Smooth muscle cell (in vitro differentiated cells): ENCODE measurements at regions not wholly inside any gene's neighbourhood (a gene's known extent, or its start where the extent isn't known, plus 50 kb on each side); places are given as distances from the start of the nearest gene placed in this dataset.

ENCODE experiments used
- DNase-seq: peaks from one replicate; lab custom pipeline; 2025; ENCODE audit not compliant: unreplicated experiment; lab: John Stamatoyannopoulos, UW
- H2AFZ ChIP-seq: fragments of 200-600 bp; sonication (generic); 2 replicates; pipeline ENCODE4 v1.6.0; 2016; ENCODE audit warnings: antibody characterized with exemption, low read depth, mild to moderate bottlenecking
- H3F3A ChIP-seq: fragments of 200-600 bp; sonication (generic); 2 replicates; pipeline ENCODE4 v1.6.0; 2017; ENCODE audit warnings: antibody characterized with exemption, low read depth
- H3K27ac ChIP-seq: fragments of 200-600 bp; sonication (generic); 2 replicates; pipeline ENCODE4 v1.5.1; 2016; ENCODE audit warnings: low read depth, mild to moderate bottlenecking
- H3K27me3 ChIP-seq: fragments of 200-600 bp; sonication (generic); 2 replicates; pipeline ENCODE4 v1.6.1; 2016; ENCODE audit warnings: low read depth, mild to moderate bottlenecking
- H3K36me3 ChIP-seq: fragments of 200-600 bp; sonication (generic); 2 replicates; pipeline ENCODE4 v1.5.1; 2016; ENCODE audit warnings: low read depth
- H3K4me1 ChIP-seq: fragments of 200-600 bp; sonication (generic); 2 replicates; pipeline ENCODE4 v1.5.1; 2016; ENCODE audit warnings: low read depth
- H3K4me2 ChIP-seq: fragments of 200-600 bp; sonication (generic); 2 replicates; pipeline ENCODE4 v1.6.0; 2016; ENCODE audit warnings: mild to moderate bottlenecking
- H3K4me3 ChIP-seq: fragments of 200-600 bp; sonication (generic); 2 replicates; pipeline ENCODE4 v1.5.1; 2016; ENCODE audit warnings: mild to moderate bottlenecking
- H3K79me2 ChIP-seq: fragments of 200-600 bp; sonication (generic); 2 replicates; pipeline ENCODE4 v1.6.0; 2016; ENCODE audit warnings: low read depth, mild to moderate bottlenecking
- H3K9ac ChIP-seq: fragments of 200-600 bp; sonication (generic); 2 replicates; pipeline ENCODE4 v1.6.0; 2016; ENCODE audit warnings: low read depth
- H3K9me3 ChIP-seq: fragments of 200-600 bp; sonication (generic); replicated peaks from 2 replicates; pipeline ENCODE4 v1.5.1; 2016; ENCODE audit warnings: low read depth
- H4K20me1 ChIP-seq: fragments of 200-600 bp; sonication (generic); 2 replicates; pipeline ENCODE4 v1.6.0; 2016; ENCODE audit warnings: low read depth
- CTCF ChIP-seq: fragments of 200-600 bp; sonication (generic); IDR thresholded peaks from 2 replicates; pipeline ENCODE4 v1.5.1; 2017; ENCODE audit warnings: borderline replicate concordance, mild to moderate bottlenecking, antibody characterized with exemption; ENCODE audit not compliant: insufficient read depth, poor library complexity, severe bottlenecking
- WGBS: methylation state at CpG from one replicate; pipeline ENCODE4 v1.1.7; 2016; ENCODE audit warnings: low lambda C conversion rate; 5-methylcytosine and 5-hydroxymethylcytosine counted together

DNA sequence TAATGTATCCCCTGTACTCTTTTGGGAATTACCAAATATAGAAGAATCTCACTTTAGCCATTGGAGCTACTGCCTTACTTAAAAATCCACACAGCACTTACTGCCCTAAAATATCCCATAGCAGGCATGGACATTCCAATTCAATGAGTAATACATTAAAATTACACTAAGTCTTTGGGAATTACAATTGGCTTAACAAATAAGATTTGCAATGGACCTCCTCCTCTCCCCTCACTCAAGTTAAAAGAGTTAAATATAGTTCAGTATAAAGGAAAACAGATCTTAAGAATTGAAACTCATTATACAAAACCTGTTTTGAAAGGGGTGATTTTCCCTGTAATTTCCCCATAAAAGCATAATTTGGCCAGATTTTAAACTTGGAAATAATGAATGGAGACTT, 477.1 kb downstream of the SLC16A7 start:
- TF ChIP-seq CTCF = no peak
- no peak for DNase-seq
- Histone ChIP-seq H3K4me2 (no peak overlapping the region), H3K27me3 (no peaks in the 10 kb centered on the region), H3F3A (no peaks in the 10 kb centered on the region), H3K4me3 (no peak overlapping the region), H2AFZ (no peak overlapping the region), H3K27ac (no peak overlapping the region), H3K79me2 (no peaks in the 10 kb centered on the region), H3K4me1 (no peaks in the 10 kb centered on the region), H3K9ac (no peak overlapping the region), H4K20me1 (no peaks in the 10 kb centered on the region), H3K9me3 (no peaks in the 10 kb centered on the region), H3K36me3 (no peaks in the 10 kb centered on the region)

- H3K27ac ChIP-seq = no peak overlapping the region
- no peak for DNase-seq
- no peaks in the 10 kb centered on the region for H3K9me3 ChIP-seq
- H3K79me2 ChIP-seq = no peaks in the 10 kb centered on the region
- no peak overlapping the region for H3K4me2 ChIP-seq
- H3K4me1 ChIP-seq = no peaks in the 10 kb centered on the region
- no peaks in the 10 kb centered on the region for H3K27me3 ChIP-seq
- no peak overlapping the region for H3K9ac ChIP-seq
- no peak overlapping the region for H3K4me3 ChIP-seq
- H3F3A ChIP-seq = no peaks in the 10 kb centered on the region
- H2AFZ ChIP-seq = no peak overlapping the region
- no peaks in the 10 kb centered on the region for H4K20me1 ChIP-seq
- 91% methylated on average over 2 of the region's 2 CpGs for WGBS
- H3K36me3 ChIP-seq = no peaks in the 10 kb centered on the region
- no peak for TF ChIP-seq CTCF
These were observed 479.3 kb downstream of the SLC16A7 start for GRCh38 chr12:60075091-60075490.

DNA sequence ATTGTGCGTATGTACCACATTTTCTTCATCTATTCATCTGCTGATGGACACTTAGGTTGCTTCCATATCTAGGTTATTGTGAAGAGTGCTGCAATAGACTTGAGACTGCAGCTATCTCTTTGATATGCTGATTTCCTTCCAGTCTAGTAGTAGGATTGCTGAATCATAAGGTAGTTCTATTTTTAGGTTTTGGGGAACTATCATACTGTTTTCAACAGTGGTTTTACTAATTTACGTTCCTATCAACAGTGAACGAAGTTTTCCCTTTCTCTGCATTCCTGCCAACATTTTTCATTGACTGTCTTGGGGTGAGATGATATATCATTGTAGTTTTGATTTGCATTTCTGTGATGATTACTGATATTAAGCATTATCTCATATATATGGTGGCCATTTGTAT, 482.2 kb downstream of the SLC16A7 start:
- H3K9ac ChIP-seq = no peak overlapping the region
- no peak overlapping the region for H3K4me3 ChIP-seq
- no peak for DNase-seq
- WGBS = 88% methylated on average over 3 of the region's 3 CpGs
- no peaks in the 10 kb centered on the region for H3K27me3 ChIP-seq
- H3K79me2 ChIP-seq = no peaks in the 10 kb centered on the region
- no peak overlapping the region for H3K4me2 ChIP-seq
- H3K27ac ChIP-seq = no peak overlapping the region
- no peak for TF ChIP-seq CTCF
- no peaks in the 10 kb centered on the region for H4K20me1 ChIP-seq
- H3K36me3 ChIP-seq = no peaks in the 10 kb centered on the region
- H3F3A ChIP-seq = no peaks in the 10 kb centered on the region
- H3K4me1 ChIP-seq = no peaks in the 10 kb centered on the region
- H2AFZ ChIP-seq = no peak overlapping the region
- H3K9me3 ChIP-seq = no peaks in the 10 kb centered on the region

- no peak overlapping the region for H2AFZ ChIP-seq
- no peaks in the 10 kb centered on the region for H3K79me2 ChIP-seq
- no peaks in the 10 kb centered on the region for H4K20me1 ChIP-seq
- no peak for TF ChIP-seq CTCF
- H3K4me3 ChIP-seq = no peak overlapping the region
- H3K9ac ChIP-seq = no peak overlapping the region
- no peaks in the 10 kb centered on the region for H3F3A ChIP-seq
- no peak for DNase-seq
- no peak overlapping the region for H3K4me2 ChIP-seq
- no peaks in the 10 kb centered on the region for H3K4me1 ChIP-seq
- no peaks in the 10 kb centered on the region for H3K27me3 ChIP-seq
- H3K27ac ChIP-seq = no peak overlapping the region
- H3K9me3 ChIP-seq = no peaks in the 10 kb centered on the region
- H3K36me3 ChIP-seq = no peaks in the 10 kb centered on the region
These were observed 497.6 kb downstream of the SLC16A7 start for GRCh38 chr12:60093428-60093827.
